ENCODE measurements at regions not wholly inside any gene's neighbourhood (a gene's known extent, or its start where the extent isn't known, plus 50 kb on each side); places are given as distances from the start of the nearest gene placed in this dataset.

DNA sequence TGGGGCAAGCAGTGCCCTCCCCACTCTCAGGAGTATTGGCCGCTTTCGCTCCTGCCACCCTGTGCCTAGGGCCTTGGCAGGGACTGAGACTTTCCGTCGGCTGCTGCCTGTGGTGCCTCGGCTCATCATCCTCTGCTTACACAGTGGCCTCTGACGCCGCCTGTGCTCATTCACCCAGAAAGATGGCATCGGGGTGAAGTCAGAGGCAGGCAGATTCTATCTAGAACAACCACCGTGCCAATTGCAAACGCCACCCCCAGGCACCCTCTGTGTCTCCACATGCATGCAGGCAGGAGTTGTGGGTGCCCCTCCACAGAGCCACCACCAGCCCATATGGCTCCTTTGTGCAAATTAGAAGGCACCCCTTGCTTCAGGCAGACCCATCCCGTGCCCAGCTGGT, 154.2 kb upstream of the GSE1 start:
- dilution Hi-C loops (cut with MboI; ENCODE audit: extremely low pct_ligation_motif_present, low sequenced_read_pairs), result no loop called here

DNA sequence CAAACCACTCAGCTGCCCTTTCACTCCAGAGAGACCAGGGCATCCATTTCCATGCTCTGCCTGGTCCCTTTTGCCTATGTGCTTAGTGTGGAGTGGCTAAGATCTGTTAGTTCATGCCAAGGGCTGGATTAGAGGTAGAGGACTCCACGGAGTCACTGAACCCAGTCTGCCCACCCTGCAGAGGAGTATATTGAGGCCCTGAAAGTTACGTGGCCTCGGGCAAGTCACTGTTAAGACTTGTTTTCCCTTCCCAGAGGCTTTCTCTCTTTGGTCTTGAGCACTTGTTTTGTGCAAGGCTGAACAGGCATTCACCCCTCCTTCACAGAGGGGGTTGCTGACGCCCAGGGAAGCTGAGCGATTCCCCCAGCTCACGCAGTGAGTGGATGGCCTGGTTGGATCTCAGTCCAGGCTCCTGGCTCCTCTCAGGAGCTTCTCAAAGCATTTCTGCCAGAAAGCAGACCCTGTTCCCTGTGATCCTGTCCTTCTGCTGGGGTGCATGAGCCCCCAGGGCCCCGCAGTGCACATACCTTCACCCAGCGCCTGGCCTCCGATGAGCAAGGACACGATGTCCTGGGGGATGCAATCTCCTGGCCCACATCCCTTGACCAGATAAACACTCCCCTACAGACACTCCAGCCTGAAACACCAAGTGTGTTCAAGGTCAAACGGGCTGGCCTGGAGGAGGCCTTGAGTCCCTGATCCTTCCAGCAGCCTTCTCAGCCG, 153.4 kb upstream of the GSE1 start:
- no peaks in the 10 kb centered on the region for H3K36me3 ChIP-seq (ENCODE audit: control insufficient read depth in 2 of 2, extremely low read depth in 1 of 2, insufficient read depth in 2 of 2, low read length in 2 of 2)
- no peaks in the 10 kb centered on the region for H3K9me1 ChIP-seq (ENCODE audit: control insufficient read depth, extremely low read depth, insufficient read depth, low read length)
- no peak overlapping the region for H3K9ac ChIP-seq (ENCODE audit: control insufficient read depth, extremely low read depth, insufficient read depth, low read length)
- FAIRE-seq (no peak), DNase-seq (ENCODE audit: low read depth, low spot score) (no peak)
- no peak overlapping the region for H3K4me3 ChIP-seq (ENCODE audit: control insufficient read depth in 2 of 3, extremely low read depth in 1 of 3, insufficient read depth in 2 of 3, low read depth in 1 of 3, low read length in 3 of 3)
- no peak for TF ChIP-seq EZH2 (IDR thresholded peaks at IDR 0.05; ENCODE audit: low read length)
- TF ChIP-seq, protein P1, sequence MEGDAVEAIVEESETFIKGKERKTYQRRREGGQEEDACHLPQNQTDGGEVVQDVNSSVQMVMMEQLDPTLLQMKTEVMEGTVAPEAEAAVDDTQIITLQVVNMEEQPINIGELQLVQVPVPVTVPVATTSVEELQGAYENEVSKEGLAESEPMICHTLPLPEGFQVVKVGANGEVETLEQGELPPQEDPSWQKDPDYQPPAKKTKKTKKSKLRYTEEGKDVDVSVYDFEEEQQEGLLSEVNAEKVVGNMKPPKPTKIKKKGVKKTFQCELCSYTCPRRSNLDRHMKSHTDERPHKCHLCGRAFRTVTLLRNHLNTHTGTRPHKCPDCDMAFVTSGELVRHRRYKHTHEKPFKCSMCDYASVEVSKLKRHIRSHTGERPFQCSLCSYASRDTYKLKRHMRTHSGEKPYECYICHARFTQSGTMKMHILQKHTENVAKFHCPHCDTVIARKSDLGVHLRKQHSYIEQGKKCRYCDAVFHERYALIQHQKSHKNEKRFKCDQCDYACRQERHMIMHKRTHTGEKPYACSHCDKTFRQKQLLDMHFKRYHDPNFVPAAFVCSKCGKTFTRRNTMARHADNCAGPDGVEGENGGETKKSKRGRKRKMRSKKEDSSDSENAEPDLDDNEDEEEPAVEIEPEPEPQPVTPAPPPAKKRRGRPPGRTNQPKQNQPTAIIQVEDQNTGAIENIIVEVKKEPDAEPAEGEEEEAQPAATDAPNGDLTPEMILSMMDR (optimal IDR thresholded peaks at IDR 0.05 in 1 of 3, IDR thresholded peaks at IDR 0.05 in 1 of 3, conservative IDR thresholded peaks at IDR 0.05 in 1 of 3; ENCODE audit: extremely low read depth in 1 of 3, insufficient read depth in 2 of 3, low read length in 3 of 3), result no peak
- H3K9me3 ChIP-seq (ENCODE audit: control insufficient read depth, low read depth, low read length), result no peaks in the 10 kb centered on the region
- H4K20me1 ChIP-seq (ENCODE audit: control insufficient read depth, extremely low read depth, insufficient read depth, low read length), result peaks cover 12% of the 10 kb centered on the region
- no peak overlapping the region for H3K4me2 ChIP-seq (ENCODE audit: control insufficient read depth, extremely low read depth, insufficient read depth, low read depth, low read length)
- peaks cover 83% of the 10 kb centered on the region for H3K27me3 ChIP-seq (ENCODE audit: control insufficient read depth, extremely low read depth, insufficient read depth, low read length)
- H3K27ac ChIP-seq (ENCODE audit: control insufficient read depth, insufficient read depth, low read length), result no peak overlapping the region
- dilution Hi-C loops (cut with MboI; ENCODE audit: extremely low pct_ligation_motif_present, low sequenced_read_pairs), result no loop called here
- no peaks in the 10 kb centered on the region for H3K79me2 ChIP-seq (ENCODE audit: control insufficient read depth, insufficient read depth, low read length)
- H3K4me1 ChIP-seq (ENCODE audit: control insufficient read depth, extremely low read depth, insufficient read depth, low read length), result peaks cover 6% of the 10 kb centered on the region
- H2AFZ ChIP-seq (ENCODE audit: control insufficient read depth, low read length), result no peak overlapping the region

More for the DNA sequence above, 154.2 kb upstream of the GSE1 start:
- H3K27me3 ChIP-seq (ENCODE audit: control insufficient read depth, extremely low read depth, insufficient read depth, low read length), result peaks cover 83% of the 10 kb centered on the region
- FAIRE-seq (no peak), DNase-seq (ENCODE audit: low read depth, low spot score) (no peak)
- H3K4me3 ChIP-seq (ENCODE audit: control insufficient read depth in 2 of 3, extremely low read depth in 1 of 3, insufficient read depth in 2 of 3, low read depth in 1 of 3, low read length in 3 of 3), result no peak overlapping the region
- H2AFZ ChIP-seq (ENCODE audit: control insufficient read depth, low read length), result no peak overlapping the region
- TF ChIP-seq, protein P1 (optimal IDR thresholded peaks at IDR 0.05 in 1 of 3, IDR thresholded peaks at IDR 0.05 in 1 of 3, conservative IDR thresholded peaks at IDR 0.05 in 1 of 3; ENCODE audit: extremely low read depth in 1 of 3, insufficient read depth in 2 of 3, low read length in 3 of 3), result no peak
- TF ChIP-seq EZH2 (IDR thresholded peaks at IDR 0.05; ENCODE audit: low read length), result peak; percentile 56
- no peaks in the 10 kb centered on the region for H3K9me3 ChIP-seq (ENCODE audit: control insufficient read depth, low read depth, low read length)
- no peak overlapping the region for H3K4me2 ChIP-seq (ENCODE audit: control insufficient read depth, extremely low read depth, insufficient read depth, low read depth, low read length)
- H3K27ac ChIP-seq (ENCODE audit: control insufficient read depth, insufficient read depth, low read length), result no peak overlapping the region
- H3K4me1 ChIP-seq (ENCODE audit: control insufficient read depth, extremely low read depth, insufficient read depth, low read length), result peaks cover 6% of the 10 kb centered on the region
- H3K79me2 ChIP-seq (ENCODE audit: control insufficient read depth, insufficient read depth, low read length), result no peaks in the 10 kb centered on the region
- no peaks in the 10 kb centered on the region for H3K9me1 ChIP-seq (ENCODE audit: control insufficient read depth, extremely low read depth, insufficient read depth, low read length)
- H3K36me3 ChIP-seq (ENCODE audit: control insufficient read depth in 2 of 2, extremely low read depth in 1 of 2, insufficient read depth in 2 of 2, low read length in 2 of 2), result no peaks in the 10 kb centered on the region
- peaks cover 12% of the 10 kb centered on the region for H4K20me1 ChIP-seq (ENCODE audit: control insufficient read depth, extremely low read depth, insufficient read depth, low read length)
- no peak overlapping the region for H3K9ac ChIP-seq (ENCODE audit: control insufficient read depth, extremely low read depth, insufficient read depth, low read length)
